Uterus (tissue), 3 donors: ENCODE measurements at regions not wholly inside any gene's neighbourhood (a gene's known extent, or its start where the extent isn't known, plus 50 kb on each side); places are given as distances from the start of the nearest gene placed in this dataset.

Experiments used
- DNase-seq, 2 donors: peaks; one replicate each; pipeline ENCODE4 v3.0.0-alpha.2; 2019 to 2020
- H3K27ac ChIP-seq, 2 donors: fragments of 200-600 bp; sonication (generic); 1 replicate in 1 of 2; 2 replicates in 1 of 2; pipeline ENCODE4 v1.5.1; 2016 to 2018
- H3K27me3 ChIP-seq, 2 donors: fragments of 200-600 bp; sonication (generic); one replicate each; pipeline ENCODE4 v1.5.1; 2018 to 2019; ENCODE audit warnings: control low read depth in 1 of 2
- H3K36me3 ChIP-seq, 2 donors: fragments of 200-600 bp; sonication (generic); one replicate each; pipeline ENCODE4 v1.5.1; 2019; ENCODE audit warnings: control low read depth in 1 of 2
- H3K4me1 ChIP-seq, 2 donors: fragments of 200-600 bp; sonication (generic); one replicate each; pipeline ENCODE4 v1.5.1; 2018 to 2019; ENCODE audit warnings: control low read depth in 1 of 2
- H3K4me3 ChIP-seq, 2 donors: fragments of 200-600 bp; sonication (generic); 1 replicate in 1 of 2; 2 replicates in 1 of 2; pipeline ENCODE4 v1.5.1; 2018 to 2019; ENCODE audit warnings: mild to moderate bottlenecking in 1 of 2
- H3K9me3 ChIP-seq, 2 donors: fragments of 200-600 bp; sonication (generic); one replicate each; pipeline ENCODE4 v1.5.1; 2019; ENCODE audit warnings: control low read depth in 1 of 2
- CTCF ChIP-seq, 4 experiments: fragments of 200-600 bp in 2 of 4; fragments of 450-650 bp in 2 of 4; sonication (generic) in 2 of 4; IDR thresholded peaks; one replicate each; pipeline ENCODE4 v1.5.1; 2016 to 2019; ENCODE audit warnings: antibody characterized with exemption in 4 of 4, mild to moderate bottlenecking in 2 of 4, moderate library complexity in 1 of 4
- POLR2A ChIP-seq, 2 donors: fragments of 450-650 bp; IDR thresholded peaks; one replicate each; pipeline ENCODE4 v1.6.1; 2016; ENCODE audit warnings: antibody characterized with exemption in 2 of 2, mild to moderate bottlenecking in 1 of 2, moderate library complexity in 1 of 2
- intact Hi-C: fragments of 100-400 bp; cut with DNase I; formaldehyde crosslinking; loops from one replicate; pipeline ENCODE4 v1.15.1; 2023; ENCODE audit warnings: low total_unique reads
- donor health status: DM: yes; HTN: yes; CAD: no.

- no peak for TF ChIP-seq POLR2A (IDR thresholded peaks at IDR 0.05)
- no peak for TF ChIP-seq CTCF (IDR thresholded peaks at IDR 0.05)
- Histone ChIP-seq H3K9me3 (no peaks in the 10 kb centered on the region), H3K4me1 (no peaks in the 10 kb centered on the region), H3K4me3 (no peak overlapping the region), H3K27ac (no peak overlapping the region), H3K36me3 (no peaks in the 10 kb centered on the region), H3K27me3 (no peaks in the 10 kb centered on the region)
- no peak for DNase-seq
- intact Hi-C loops, result no loop called here
Observed at GRCh38 chr15:98324341-98324970, 323.9 kb upstream of the IGF1R start.

DNA sequence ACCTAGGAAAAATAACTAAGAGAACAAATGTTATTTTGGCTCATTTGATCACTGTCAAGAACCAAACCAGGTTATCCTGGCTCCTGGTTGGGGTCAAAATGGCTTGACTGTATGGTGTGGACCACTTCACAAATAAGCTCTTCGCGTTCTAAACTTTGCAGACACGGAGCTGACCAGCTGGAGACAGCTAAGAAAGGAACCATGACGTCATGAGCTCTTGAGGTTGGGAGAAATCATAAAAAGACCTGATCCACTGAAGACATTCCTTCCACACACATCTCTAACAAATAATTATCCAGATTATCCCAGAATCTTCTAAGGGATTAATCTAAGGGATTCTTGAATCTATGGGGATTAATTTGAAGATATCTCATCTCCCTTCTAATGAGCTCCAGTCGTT lies 321.5 kb upstream of the IGF1R start:
- Histone ChIP-seq H3K36me3 (no peaks in the 10 kb centered on the region), H3K4me1 (no peaks in the 10 kb centered on the region), H3K27ac (no peak overlapping the region), H3K4me3 (no peak overlapping the region), H3K9me3 (no peaks in the 10 kb centered on the region), H3K27me3 (no peaks in the 10 kb centered on the region)
- no peak for TF ChIP-seq POLR2A (IDR thresholded peaks at IDR 0.05)
- no peak for TF ChIP-seq CTCF (IDR thresholded peaks at IDR 0.05)
- DNase-seq, result no peak
- intact Hi-C loops, result no loop called here

DNA sequence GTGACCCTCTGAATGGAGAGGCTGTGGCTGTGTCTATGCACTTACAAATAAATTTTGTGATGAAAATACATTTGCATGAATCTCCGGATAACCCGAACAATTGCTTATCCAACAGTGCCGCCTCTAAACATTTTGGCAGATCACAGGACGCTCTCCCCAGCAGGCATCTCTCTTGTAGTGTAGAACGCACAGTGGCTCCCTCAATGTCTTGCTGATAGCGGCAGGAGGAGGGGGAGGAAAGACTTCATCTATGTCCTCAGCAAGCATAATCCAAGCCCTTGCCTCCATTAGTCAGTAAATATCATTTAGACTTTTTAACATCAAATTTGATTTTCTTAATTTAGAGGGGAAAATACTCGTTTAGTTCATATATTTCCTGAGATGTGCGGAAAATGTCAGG lies 318.1 kb upstream of the IGF1R start:
- TF ChIP-seq POLR2A (IDR thresholded peaks at IDR 0.05) (no peak), CTCF (IDR thresholded peaks at IDR 0.05) (no peak)
- H3K27me3 ChIP-seq, result no peaks in the 10 kb centered on the region
- no peak overlapping the region for H3K4me3 ChIP-seq
- H3K9me3 ChIP-seq, result no peaks in the 10 kb centered on the region
- no peak for DNase-seq
- no peaks in the 10 kb centered on the region for H3K4me1 ChIP-seq
- no peaks in the 10 kb centered on the region for H3K36me3 ChIP-seq
- intact Hi-C loops, result no loop called here
- H3K27ac ChIP-seq, result no peak overlapping the region

DNA sequence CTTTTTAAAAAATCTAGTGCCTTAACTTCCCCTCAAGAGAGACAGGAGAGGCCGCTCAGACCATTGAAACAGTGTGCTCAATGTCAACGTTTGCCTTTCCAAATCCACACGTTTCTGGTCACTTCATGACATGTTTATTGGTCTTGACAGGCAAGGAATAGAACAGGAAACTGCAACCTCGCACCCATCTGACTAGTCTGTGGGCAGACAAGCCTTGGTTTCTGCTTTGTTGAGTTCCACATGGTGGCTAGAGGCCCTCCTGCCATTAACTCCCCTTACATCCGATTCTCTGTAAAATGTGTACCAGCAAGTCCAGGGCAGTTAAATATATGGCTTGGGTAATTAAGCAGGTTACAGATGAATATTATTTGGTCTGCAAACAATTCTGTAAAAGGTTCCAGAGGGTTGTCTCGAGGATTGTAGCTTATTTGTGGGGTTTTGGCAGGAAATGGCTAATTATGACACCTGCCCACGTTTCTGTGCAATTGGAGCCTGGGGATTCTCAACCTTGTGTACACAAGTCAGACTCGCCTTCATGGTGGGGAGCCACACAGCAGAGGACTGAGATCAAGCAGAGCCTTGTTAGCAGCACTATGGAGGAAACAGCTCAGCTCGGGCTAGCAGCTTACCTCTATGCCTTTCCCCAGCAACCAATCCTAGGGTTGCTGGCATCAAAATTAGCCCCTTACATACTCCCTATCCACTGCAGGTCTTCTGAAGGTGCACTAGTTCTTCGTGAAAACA lies 317.5 kb upstream of the IGF1R start:
- H3K4me3 ChIP-seq, result no peak overlapping the region
- intact Hi-C loops, result no loop called here
- H3K9me3 ChIP-seq, result no peaks in the 10 kb centered on the region
- TF ChIP-seq CTCF (IDR thresholded peaks at IDR 0.05) (no peak), POLR2A (IDR thresholded peaks at IDR 0.05) (no peak)
- no peaks in the 10 kb centered on the region for H3K36me3 ChIP-seq
- H3K27me3 ChIP-seq, result no peaks in the 10 kb centered on the region
- DNase-seq, result no peak
- no peaks in the 10 kb centered on the region for H3K4me1 ChIP-seq
- H3K27ac ChIP-seq, result no peak overlapping the region

DNA sequence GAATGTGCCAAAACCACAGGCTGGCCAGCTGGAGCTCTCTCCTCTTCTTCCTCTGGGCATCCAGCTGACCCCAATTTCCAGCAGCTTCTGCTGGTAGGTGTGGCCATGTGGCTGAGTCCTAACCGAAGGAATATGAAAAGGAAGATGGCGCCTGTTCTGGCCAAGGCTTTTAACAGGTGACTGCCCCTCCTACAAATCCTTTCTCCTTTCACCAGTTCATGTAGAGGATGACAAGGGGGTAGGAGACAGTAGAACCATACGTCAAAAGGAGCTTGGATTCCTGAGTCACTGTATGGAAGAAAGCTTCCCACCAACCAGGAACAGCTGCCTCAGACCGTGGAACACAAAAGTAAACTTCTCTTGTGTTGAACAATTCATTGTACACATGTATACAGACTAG lies 316.7 kb upstream of the IGF1R start:
- DNase-seq, result no peak
- Histone ChIP-seq H3K4me3 (no peak overlapping the region), H3K27ac (no peak overlapping the region), H3K36me3 (no peaks in the 10 kb centered on the region), H3K9me3 (no peaks in the 10 kb centered on the region), H3K4me1 (no peaks in the 10 kb centered on the region), H3K27me3 (no peaks in the 10 kb centered on the region)
- TF ChIP-seq CTCF (IDR thresholded peaks at IDR 0.05) (no peak), POLR2A (IDR thresholded peaks at IDR 0.05) (no peak)
- intact Hi-C loops, result no loop called here
